Activated B cell treated with CpG ODN at 0.5 μM for 24 hours (primary cell): ENCODE measurements at regions not wholly inside any gene's neighbourhood (a gene's known extent, or its start where the extent isn't known, plus 50 kb on each side); places are given as distances from the start of the nearest gene placed in this dataset.

Source experiments
- ATAC-seq: fragments of 200-7000 bp; cut with Tn5 transposase; one replicate; pipeline ENCODE4 v1.10.0; 2021; ENCODE audit warnings: low read depth, mild to moderate bottlenecking, moderate library complexity
- CTCF ChIA-PET: fragments of 350-600 bp; sonication (Branson Sonifier 250); formaldehyde crosslinking; loops from one replicate; lab custom pipeline; 2021; ENCODE audit warnings: antibody characterized with exemption; lab: Charles Lee
- POLR2A ChIA-PET: fragments of 350-600 bp; sonication (Branson Sonifier 250); formaldehyde crosslinking; loops from one replicate; lab custom pipeline; 2021; ENCODE audit warnings: antibody characterized with exemption; lab: Charles Lee
- DNase-seq: peaks from one replicate; pipeline ENCODE4 v3.0.0; 2022
- H3K27ac Mint-ChIP-seq: one replicate; pipeline ENCODE4 v1.8.0; 2020; ENCODE audit warnings: mixed read lengths
- H3K27me3 Mint-ChIP-seq: one replicate; pipeline ENCODE4 v1.8.0; 2021; ENCODE audit warnings: mixed read lengths
- H3K36me3 Mint-ChIP-seq: one replicate; pipeline ENCODE4 v1.8.0; 2021; ENCODE audit warnings: low read depth, mixed read lengths
- H3K4me1 Mint-ChIP-seq: one replicate; pipeline ENCODE4 v1.8.0; 2021; ENCODE audit warnings: mixed read lengths
- H3K4me3 Mint-ChIP-seq: one replicate; pipeline ENCODE4 v1.8.0; 2020; ENCODE audit warnings: mild to moderate bottlenecking, mixed read lengths
- H3K9me3 Mint-ChIP-seq: one replicate; pipeline ENCODE4 v1.8.0; 2020; ENCODE audit warnings: mixed read lengths
- intact Hi-C: fragments of 100-400 bp; cut with micrococcal nuclease; formaldehyde crosslinking; loops from one replicate; pipeline ENCODE4 v1.15.1; 2024
- TF ChIP-seq, protein P1 (sequence below): fragments of 200-600 bp; IDR thresholded peaks from one replicate; pipeline ENCODE4 v1.8.0; 2022; ENCODE audit warnings: antibody characterized with exemption, mild to moderate bottlenecking

DNA sequence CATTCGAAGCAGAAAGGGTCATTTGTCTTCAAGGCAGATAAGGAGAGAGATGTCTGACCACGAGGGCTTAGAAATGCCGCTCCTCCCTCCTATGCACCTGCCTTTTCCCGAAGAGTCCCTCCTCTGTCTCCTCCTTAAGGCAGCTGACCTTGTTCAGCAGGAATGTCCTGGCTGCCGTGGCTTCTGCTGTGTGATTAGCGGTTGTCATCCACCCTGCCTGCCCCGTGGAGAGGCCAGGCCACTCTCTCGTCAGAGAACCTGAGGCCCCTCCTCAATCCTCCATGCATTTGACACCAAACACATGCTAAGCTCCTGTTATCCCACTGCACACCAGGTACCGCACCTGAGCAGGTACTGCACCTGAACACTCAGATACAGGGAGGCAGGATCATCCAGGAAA lies 834.6 kb downstream of the TBC1D22A start:
- Mint-ChIP-seq H3K27ac (no peak overlapping the region), H3K4me1 (no peaks in the 10 kb centered on the region), H3K4me3 (no peak overlapping the region), H3K27me3 (peaks cover 4% of the 10 kb centered on the region), H3K36me3 (no peaks in the 10 kb centered on the region), H3K9me3 (no peaks in the 10 kb centered on the region)
- ChIA-PET POLR2A (no interaction called here), CTCF (no interaction called here)
- TF ChIP-seq, protein P1, sequence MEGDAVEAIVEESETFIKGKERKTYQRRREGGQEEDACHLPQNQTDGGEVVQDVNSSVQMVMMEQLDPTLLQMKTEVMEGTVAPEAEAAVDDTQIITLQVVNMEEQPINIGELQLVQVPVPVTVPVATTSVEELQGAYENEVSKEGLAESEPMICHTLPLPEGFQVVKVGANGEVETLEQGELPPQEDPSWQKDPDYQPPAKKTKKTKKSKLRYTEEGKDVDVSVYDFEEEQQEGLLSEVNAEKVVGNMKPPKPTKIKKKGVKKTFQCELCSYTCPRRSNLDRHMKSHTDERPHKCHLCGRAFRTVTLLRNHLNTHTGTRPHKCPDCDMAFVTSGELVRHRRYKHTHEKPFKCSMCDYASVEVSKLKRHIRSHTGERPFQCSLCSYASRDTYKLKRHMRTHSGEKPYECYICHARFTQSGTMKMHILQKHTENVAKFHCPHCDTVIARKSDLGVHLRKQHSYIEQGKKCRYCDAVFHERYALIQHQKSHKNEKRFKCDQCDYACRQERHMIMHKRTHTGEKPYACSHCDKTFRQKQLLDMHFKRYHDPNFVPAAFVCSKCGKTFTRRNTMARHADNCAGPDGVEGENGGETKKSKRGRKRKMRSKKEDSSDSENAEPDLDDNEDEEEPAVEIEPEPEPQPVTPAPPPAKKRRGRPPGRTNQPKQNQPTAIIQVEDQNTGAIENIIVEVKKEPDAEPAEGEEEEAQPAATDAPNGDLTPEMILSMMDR, result no peak
- intact Hi-C loops, result no loop called here
- DNase-seq (no peak), ATAC-seq (no peak)

DNA sequence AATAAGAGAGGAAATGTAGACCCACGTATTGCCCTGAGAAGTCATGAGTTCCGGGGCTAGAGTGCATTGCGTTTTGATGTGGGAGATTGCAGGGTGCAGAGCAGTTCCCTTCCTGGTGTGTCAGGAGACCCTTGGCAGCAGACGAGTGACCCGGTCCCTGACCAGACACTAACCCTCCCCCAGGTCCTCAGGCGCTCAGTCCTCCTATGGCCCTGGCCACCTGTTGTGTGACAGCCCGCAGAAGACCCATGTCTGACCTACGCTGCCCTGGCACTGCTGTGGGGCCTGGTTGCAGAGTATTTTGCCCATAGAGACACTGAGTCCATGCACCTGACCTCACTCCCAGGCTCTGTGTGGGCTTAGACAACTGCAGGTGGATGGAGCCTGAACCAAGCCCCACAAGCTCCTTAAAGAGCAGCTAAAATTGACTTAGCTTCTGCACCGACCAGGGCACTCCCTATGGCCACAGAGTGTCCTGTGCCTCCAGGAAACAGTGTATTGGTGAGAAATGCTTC lies 833.8 kb downstream of the TBC1D22A start:
- H3K36me3 Mint-ChIP-seq, result no peaks in the 10 kb centered on the region
- no peak overlapping the region for H3K27ac Mint-ChIP-seq
- intact Hi-C loops, result no loop called here
- ChIA-PET POLR2A (no interaction called here), CTCF (no interaction called here)
- no peak for ATAC-seq
- no peaks in the 10 kb centered on the region for H3K4me1 Mint-ChIP-seq
- no peaks in the 10 kb centered on the region for H3K27me3 Mint-ChIP-seq
- H3K9me3 Mint-ChIP-seq, result no peaks in the 10 kb centered on the region
- DNase-seq, result no peak
- H3K4me3 Mint-ChIP-seq, result no peak overlapping the region
- TF ChIP-seq, protein P1, result no peak

- H3K9me3 Mint-ChIP-seq, result no peaks in the 10 kb centered on the region
- CTCF ChIA-PET, result no interaction called here
- no peak for ATAC-seq
- TF ChIP-seq, protein P1, result no peak
- H3K27ac Mint-ChIP-seq, result no peak overlapping the region
- no peak overlapping the region for H3K4me3 Mint-ChIP-seq
- POLR2A ChIA-PET, result no interaction called here
- H3K27me3 Mint-ChIP-seq, result no peaks in the 10 kb centered on the region
- intact Hi-C loops, result no loop called here
- no peak for DNase-seq
- no peaks in the 10 kb centered on the region for H3K36me3 Mint-ChIP-seq
- no peaks in the 10 kb centered on the region for H3K4me1 Mint-ChIP-seq
Measured at GRCh38 chr22:47594836-47595521, 832.5 kb downstream of the TBC1D22A start.

GRCh38 chr22:47593911-47594311 lies 831.5 kb downstream of the TBC1D22A start:
- H3K36me3 Mint-ChIP-seq, result no peaks in the 10 kb centered on the region
- intact Hi-C loops, result no loop called here
- POLR2A ChIA-PET, result no interaction called here
- H3K27me3 Mint-ChIP-seq, result no peaks in the 10 kb centered on the region
- no peaks in the 10 kb centered on the region for H3K9me3 Mint-ChIP-seq
- no peaks in the 10 kb centered on the region for H3K4me1 Mint-ChIP-seq
- ATAC-seq (no peak), DNase-seq (no peak)
- TF ChIP-seq, protein P1, result no peak
- no peak overlapping the region for H3K4me3 Mint-ChIP-seq
- CTCF ChIA-PET, result no interaction called here
- no peak overlapping the region for H3K27ac Mint-ChIP-seq

DNA sequence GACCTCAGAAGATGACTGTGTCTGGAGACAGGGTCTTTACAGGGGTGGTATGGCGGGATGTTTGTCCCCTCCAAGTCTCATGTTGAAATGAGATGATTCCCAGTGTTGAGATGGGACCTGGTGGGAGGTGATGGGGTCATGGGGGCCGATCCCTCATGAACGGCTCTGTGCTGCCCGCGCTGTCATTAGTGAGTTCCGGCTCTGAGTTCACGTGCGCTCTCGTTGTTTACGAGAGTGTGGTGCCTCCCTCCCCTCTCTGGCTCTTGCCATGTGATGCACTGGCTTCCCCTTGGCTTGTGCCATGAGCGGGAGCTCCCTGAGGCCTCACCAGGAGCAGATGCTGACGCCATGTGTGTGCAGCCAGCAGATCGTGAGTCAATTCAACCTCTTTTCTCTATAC lies 830.8 kb downstream of the TBC1D22A start:
- no peaks in the 10 kb centered on the region for H3K4me1 Mint-ChIP-seq
- no peaks in the 10 kb centered on the region for H3K27me3 Mint-ChIP-seq
- DNase-seq (no peak), ATAC-seq (no peak)
- no peak overlapping the region for H3K4me3 Mint-ChIP-seq
- CTCF ChIA-PET, result no interaction called here
- intact Hi-C loops, result no loop called here
- POLR2A ChIA-PET, result no interaction called here
- TF ChIP-seq, protein P1, result no peak
- no peaks in the 10 kb centered on the region for H3K36me3 Mint-ChIP-seq
- H3K9me3 Mint-ChIP-seq, result no peaks in the 10 kb centered on the region
- H3K27ac Mint-ChIP-seq, result no peak overlapping the region
